Stomach (tissue), 8 donors: ENCODE measurements at regions not wholly inside any gene's neighbourhood (a gene's known extent, or its start where the extent isn't known, plus 50 kb on each side); places are given as distances from the start of the nearest gene placed in this dataset.

Experiments used
- DNase-seq, 2 donors: peaks; one replicate each; pipeline versions ENCODE4 v3.0.0 to v3.0.0-alpha.2; 2013 to 2019
- H3K27ac ChIP-seq, 5 donors: fragments of 200-600 bp in 4 of 5; sonication (generic) in 4 of 5; one replicate each; pipeline ENCODE4 v1.5.1; 2013 to 2019; ENCODE audit warnings: mild to moderate bottlenecking in 1 of 5, moderate library complexity in 1 of 5
- H3K27me3 ChIP-seq, 3 donors: fragments of 200-600 bp; sonication (generic); one replicate each; pipeline ENCODE4 v1.5.1; 2017 to 2019; ENCODE audit warnings: mixed run types in 1 of 3
- H3K36me3 ChIP-seq, 4 donors: fragments of 200-600 bp; sonication (generic); 1 replicate in 3 of 4; 2 replicates in 1 of 4; pipeline ENCODE4 v1.5.1; 2016 to 2019
- H3K4me1 ChIP-seq, 4 donors: fragments of 200-600 bp; sonication (generic); one replicate each; pipeline ENCODE4 v1.5.1; 2016 to 2019
- H3K4me3 ChIP-seq, 4 donors: fragments of 200-600 bp; sonication (generic) in 3 of 4; one replicate each; pipeline ENCODE4 v1.5.1; 2016 to 2019; ENCODE audit warnings: mild to moderate bottlenecking in 1 of 4
- H3K9me3 ChIP-seq, 4 donors: fragments of 200-600 bp; sonication (generic); one replicate each; pipeline ENCODE4 v1.5.1; 2016 to 2019
- CTCF ChIP-seq, 7 experiments: fragments of 450-650 bp in 4 of 7; fragments of 200-600 bp in 3 of 7; sonication (generic) in 3 of 7; IDR thresholded peaks; one replicate each; pipeline ENCODE4 v1.5.1; 2016 to 2019; ENCODE audit warnings: antibody characterized with exemption in 7 of 7, control low read depth in 2 of 7, mild to moderate bottlenecking in 1 of 7
- EP300 ChIP-seq: sonication (generic); formaldehyde crosslinking; IDR thresholded peaks from one replicate; pipeline ENCODE4 v1.6.1; 2017; ENCODE audit warnings: antibody characterized with exemption
- POLR2A ChIP-seq, 4 donors: fragments of 450-650 bp; IDR thresholded peaks; one replicate each; pipeline ENCODE4 v1.6.1; 2016; ENCODE audit warnings: antibody characterized with exemption in 4 of 4, control low read depth in 2 of 4, mild to moderate bottlenecking in 1 of 4, moderate library complexity in 1 of 4
- POLR2AphosphoS5 ChIP-seq, 3 donors: sonication (generic); formaldehyde crosslinking; IDR thresholded peaks; one replicate each; pipeline ENCODE4 v1.6.1; 2016; ENCODE audit warnings: antibody characterized with exemption in 3 of 3
- WGBS, 5 donors: extraction: QIAGEN DNeasy Blood & Tissue Kit in 3 of 5; methylation state at CpG; one replicate each; pipeline versions ENCODE4 v1.1.5 to v1.1.7; 2013 to 2018; 5-methylcytosine and 5-hydroxymethylcytosine counted together
- intact Hi-C: fragments of 100-400 bp; cut with DNase I; formaldehyde crosslinking; loops from one replicate; pipeline ENCODE4 v1.15.1; 2023; ENCODE audit warnings: low total_unique reads
- donor health status: healthy with polysubstance abuse.
- donor health status: Bipolar disorder and iron deficiency.
- donor health status: healthy.

- DNase-seq, result no peak
- Histone ChIP-seq H3K9me3 (peaks cover 0 to 4% (median 0%) of the 10 kb centered on the region in 4 donors), H3K27ac (no peak overlapping the region), H3K27me3 (no peaks in the 10 kb centered on the region), H3K36me3 (no peaks in the 10 kb centered on the region), H3K4me1 (no peaks in the 10 kb centered on the region), H3K4me3 (no peak overlapping the region)
- TF ChIP-seq POLR2A (IDR thresholded peaks at IDR 0.05) (no peak), CTCF (IDR thresholded peaks at IDR 0.05) (no peak), POLR2AphosphoS5 (IDR thresholded peaks at IDR 0.05) (no peak), EP300 (no peak)
- 40 to 70% (median 56%) methylated on average over 2 of the region's 2 CpGs for WGBS, 5 donors
- intact Hi-C loops, result no loop called here
Measured at GRCh38 chr21:22456241-22456640, 1458.0 kb downstream of the NCAM2 start.

GRCh38 chr21:22468893-22469292 lies 1470.7 kb downstream of the NCAM2 start:
- 92 to 100% (median 97%) methylated on average over 1 of the region's 1 CpG for WGBS, 5 donors
- intact Hi-C loops, result no loop called here
- no peak for TF ChIP-seq CTCF (IDR thresholded peaks at IDR 0.05)
- no peak for TF ChIP-seq POLR2A (IDR thresholded peaks at IDR 0.05)
- TF ChIP-seq POLR2AphosphoS5 (IDR thresholded peaks at IDR 0.05), result no peak
- no peak for TF ChIP-seq EP300
- no peak for DNase-seq
- Histone ChIP-seq H3K36me3 (no peaks in the 10 kb centered on the region), H3K27me3 (no peaks in the 10 kb centered on the region), H3K4me1 (no peaks in the 10 kb centered on the region), H3K27ac (no peak overlapping the region), H3K9me3 (peaks cover 0 to 25% (median 7%) of the 10 kb centered on the region in 4 donors), H3K4me3 (no peak overlapping the region)

- Histone ChIP-seq H3K36me3 (no peaks in the 10 kb centered on the region), H3K4me3 (no peak overlapping the region), H3K9me3 (peaks cover 0 to 19% (median 7%) of the 10 kb centered on the region in 4 donors), H3K27ac (no peak overlapping the region), H3K4me1 (no peaks in the 10 kb centered on the region), H3K27me3 (no peaks in the 10 kb centered on the region)
- DNase-seq, result no peak
- 66 to 80% (median 79%) methylated on average over 1 of the region's 1 CpG for WGBS, 5 donors
- intact Hi-C loops, result no loop called here
- TF ChIP-seq POLR2AphosphoS5 (IDR thresholded peaks at IDR 0.05) (no peak), POLR2A (IDR thresholded peaks at IDR 0.05) (no peak)
Measured at GRCh38 chr21:22474403-22474802, 1476.2 kb downstream of the NCAM2 start.

GRCh38 chr21:22476214-22476613 lies 1478.0 kb downstream of the NCAM2 start:
- DNase-seq, result no peak
- WGBS, 5 donors, result 65 to 82% (median 70%) methylated on average over 2 of the region's 2 CpGs
- peaks cover 0 to 30% (median 7%) of the 10 kb centered on the region in 4 donors for H3K9me3 ChIP-seq

More at GRCh38 chr21:22476214-22476613, 1478.0 kb downstream of the NCAM2 start:
- no peaks in the 10 kb centered on the region for H3K27me3 ChIP-seq
- TF ChIP-seq CTCF (IDR thresholded peaks at IDR 0.05) (no peak), POLR2A (IDR thresholded peaks at IDR 0.05) (no peak), POLR2AphosphoS5 (IDR thresholded peaks at IDR 0.05) (no peak), EP300 (no peak)
- no peak overlapping the region for H3K27ac ChIP-seq
- H3K4me1 ChIP-seq, result no peaks in the 10 kb centered on the region
- H3K36me3 ChIP-seq, result no peaks in the 10 kb centered on the region
- H3K4me3 ChIP-seq, result no peak overlapping the region
- intact Hi-C loops, result no loop called here
